ENCODE measurements at regions not wholly inside any gene's neighbourhood (a gene's known extent, or its start where the extent isn't known, plus 50 kb on each side); places are given as distances from the start of the nearest gene placed in this dataset.

DNA sequence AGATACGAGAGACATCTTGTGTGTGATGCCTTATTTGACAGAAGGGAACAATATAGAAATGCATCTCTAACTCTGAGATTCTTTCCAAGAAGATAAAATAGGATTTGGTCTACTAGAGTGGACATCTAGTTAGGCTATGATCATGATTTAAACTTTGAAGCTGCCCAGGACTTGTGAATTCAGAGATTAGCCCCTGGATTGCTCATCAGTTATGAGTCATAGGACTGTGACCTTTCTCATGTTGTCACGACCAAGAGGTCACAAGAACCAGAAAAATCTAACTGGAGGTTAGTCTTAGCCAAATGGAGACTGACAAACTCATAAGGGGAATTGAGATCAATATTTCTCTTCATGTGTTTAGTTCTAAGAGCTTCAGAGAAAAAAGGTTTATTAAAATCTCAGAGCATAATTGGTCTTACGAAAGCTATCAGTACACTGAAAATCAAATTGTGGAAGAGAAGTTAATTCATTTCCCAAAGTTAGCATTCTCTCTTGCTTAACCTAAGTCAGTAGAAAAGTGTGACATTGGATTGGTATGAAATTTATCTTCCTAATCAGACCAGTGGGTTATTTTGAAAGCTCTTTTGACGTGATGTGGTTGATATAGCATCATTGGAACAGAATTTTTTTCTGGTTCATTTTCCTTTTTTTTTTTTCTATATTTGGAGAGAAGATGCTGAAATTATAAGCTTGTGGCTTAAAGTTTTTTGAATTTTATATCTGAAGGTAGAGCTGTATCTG is 245.7 kb downstream of the RNF144B start:
- WGBS, 5 donors: 57 to 67% (median 63%) methylated on average over 4 of the region's 4 CpGs

DNA sequence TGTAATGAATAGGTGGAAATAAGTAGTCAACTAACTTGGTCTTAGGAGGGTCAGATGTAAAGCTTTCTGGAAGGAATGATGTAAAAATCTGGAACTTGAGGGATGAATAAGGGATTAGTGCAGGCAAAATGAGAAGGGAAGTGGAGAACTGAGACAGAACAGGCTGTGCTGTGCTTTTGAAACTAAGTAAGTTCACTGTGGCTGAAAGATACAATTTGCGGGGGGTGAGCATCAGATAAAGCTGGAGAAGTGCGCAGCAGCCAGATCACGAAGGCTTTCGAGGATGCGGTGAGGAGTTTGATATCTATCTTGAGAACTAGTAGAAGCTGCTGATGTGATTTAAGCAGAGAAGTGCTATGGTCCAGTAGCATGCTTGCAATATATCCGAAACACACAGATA is 247.8 kb downstream of the RNF144B start:
- no peaks in the 10 kb centered on the region for H3K36me3 ChIP-seq
- TF ChIP-seq, protein P1, sequence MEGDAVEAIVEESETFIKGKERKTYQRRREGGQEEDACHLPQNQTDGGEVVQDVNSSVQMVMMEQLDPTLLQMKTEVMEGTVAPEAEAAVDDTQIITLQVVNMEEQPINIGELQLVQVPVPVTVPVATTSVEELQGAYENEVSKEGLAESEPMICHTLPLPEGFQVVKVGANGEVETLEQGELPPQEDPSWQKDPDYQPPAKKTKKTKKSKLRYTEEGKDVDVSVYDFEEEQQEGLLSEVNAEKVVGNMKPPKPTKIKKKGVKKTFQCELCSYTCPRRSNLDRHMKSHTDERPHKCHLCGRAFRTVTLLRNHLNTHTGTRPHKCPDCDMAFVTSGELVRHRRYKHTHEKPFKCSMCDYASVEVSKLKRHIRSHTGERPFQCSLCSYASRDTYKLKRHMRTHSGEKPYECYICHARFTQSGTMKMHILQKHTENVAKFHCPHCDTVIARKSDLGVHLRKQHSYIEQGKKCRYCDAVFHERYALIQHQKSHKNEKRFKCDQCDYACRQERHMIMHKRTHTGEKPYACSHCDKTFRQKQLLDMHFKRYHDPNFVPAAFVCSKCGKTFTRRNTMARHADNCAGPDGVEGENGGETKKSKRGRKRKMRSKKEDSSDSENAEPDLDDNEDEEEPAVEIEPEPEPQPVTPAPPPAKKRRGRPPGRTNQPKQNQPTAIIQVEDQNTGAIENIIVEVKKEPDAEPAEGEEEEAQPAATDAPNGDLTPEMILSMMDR (IDR thresholded peaks at IDR 0.05): no peak
- TF ChIP-seq POLR2AphosphoS5 (IDR thresholded peaks at IDR 0.05) (no peak), EP300 (IDR thresholded peaks at IDR 0.05) (no peak), POLR2A (IDR thresholded peaks at IDR 0.05) (no peak)
- no peaks in the 10 kb centered on the region for H3K27me3 ChIP-seq
- DNase-seq: no peak
- H3K4me1 ChIP-seq: no peaks in the 10 kb centered on the region
- H3K27ac ChIP-seq: no peak overlapping the region
- no peaks in the 10 kb centered on the region for H3K9me3 ChIP-seq
- intact Hi-C loops (cut with DNase I; ENCODE audit: low total_unique reads): no loop called here
- WGBS, 5 donors: 79 to 92% (median 88%) methylated on average over 6 of the region's 6 CpGs
- H3K4me3 ChIP-seq: no peak overlapping the region

More for the DNA sequence above, 245.7 kb downstream of the RNF144B start:
- no peaks in the 10 kb centered on the region for H3K36me3 ChIP-seq
- no peak for DNase-seq
- H3K4me1 ChIP-seq: no peaks in the 10 kb centered on the region
- no peaks in the 10 kb centered on the region for H3K27me3 ChIP-seq
- intact Hi-C loops (cut with DNase I; ENCODE audit: low total_unique reads): no loop called here
- H3K27ac ChIP-seq: no peak overlapping the region
- H3K9me3 ChIP-seq: no peaks in the 10 kb centered on the region
- TF ChIP-seq, protein P1 (IDR thresholded peaks at IDR 0.05): no peak
- TF ChIP-seq POLR2A (IDR thresholded peaks at IDR 0.05) (no peak), EP300 (IDR thresholded peaks at IDR 0.05) (no peak), POLR2AphosphoS5 (IDR thresholded peaks at IDR 0.05) (no peak)
- H3K4me3 ChIP-seq: no peak overlapping the region

- no peak for DNase-seq
- intact Hi-C loops (cut with DNase I; ENCODE audit: low total_unique reads): no loop called here
- Histone ChIP-seq H3K4me3 (no peak overlapping the region), H3K27me3 (no peaks in the 10 kb centered on the region), H3K4me1 (no peaks in the 10 kb centered on the region), H3K27ac (no peak overlapping the region), H3K9me3 (peaks cover 0 to 13% (median 0%) of the 10 kb centered on the region in 4 donors), H3K36me3 (no peaks in the 10 kb centered on the region)
- TF ChIP-seq POLR2AphosphoS5 (IDR thresholded peaks at IDR 0.05): no peak
- TF ChIP-seq, protein P1 (IDR thresholded peaks at IDR 0.05): no peak
- no peak for TF ChIP-seq EP300 (IDR thresholded peaks at IDR 0.05)
- no peak for TF ChIP-seq POLR2A (IDR thresholded peaks at IDR 0.05)
These were observed 253.0 kb downstream of the RNF144B start for GRCh38 chr6:18640134-18640533.

GRCh38 chr6:18640754-18641153 is 253.6 kb downstream of the RNF144B start:
- H3K4me1 ChIP-seq: no peaks in the 10 kb centered on the region
- no peak for DNase-seq
- intact Hi-C loops (cut with DNase I; ENCODE audit: low total_unique reads): no loop called here
- 14 to 28% (median 23%) methylated on average over 1 of the region's 1 CpG for WGBS, 5 donors
- H3K27ac ChIP-seq: no peak overlapping the region
- H3K9me3 ChIP-seq: peaks cover 0 to 13% (median 0%) of the 10 kb centered on the region in 4 donors
- no peak overlapping the region for H3K4me3 ChIP-seq
- H3K27me3 ChIP-seq: no peaks in the 10 kb centered on the region
- TF ChIP-seq POLR2A (IDR thresholded peaks at IDR 0.05) (no peak), EP300 (IDR thresholded peaks at IDR 0.05) (no peak), POLR2AphosphoS5 (IDR thresholded peaks at IDR 0.05) (no peak)
- TF ChIP-seq, protein P1 (IDR thresholded peaks at IDR 0.05): no peak
- no peaks in the 10 kb centered on the region for H3K36me3 ChIP-seq
